GM23338 (cell line): ENCODE measurements at regions not wholly inside any gene's neighbourhood (a gene's known extent, or its start where the extent isn't known, plus 50 kb on each side); places are given as distances from the start of the nearest gene placed in this dataset.

Experiments
- ATAC-seq: fragments of 200-7000 bp; cut with Tn5 transposase; 3 replicates; pipeline ENCODE4 v1.9.1; 2020
- DNase-seq: peaks from one replicate; pipeline ENCODE4 v3.0.0-alpha.2; 2015; ENCODE audit warnings: low spot score
- H2AFZ ChIP-seq: fragments of 200-600 bp; sonication (generic); 2 replicates; pipeline ENCODE4 v1.8.0; 2016; ENCODE audit warnings: antibody characterized with exemption, mild to moderate bottlenecking, moderate library complexity
- H3F3A ChIP-seq: fragments of 200-600 bp; sonication (generic); replicated peaks from 2 replicates; pipeline ENCODE4 v1.8.0; 2017; ENCODE audit warnings: antibody characterized with exemption, mixed run types, low read depth
- H3K27ac ChIP-seq: fragments of 200-600 bp; sonication (generic); 2 replicates; pipeline ENCODE4 v1.6.1; 2016; ENCODE audit warnings: low read depth
- H3K27me3 ChIP-seq: fragments of 200-600 bp; sonication (generic); 2 replicates; pipeline ENCODE4 v1.8.0; 2016; ENCODE audit warnings: mild to moderate bottlenecking, mixed run types, moderate library complexity; ENCODE audit not compliant: insufficient read depth
- H3K36me3 ChIP-seq: fragments of 200-600 bp; sonication (generic); 2 replicates; pipeline ENCODE4 v1.8.0; 2016; ENCODE audit warnings: mild to moderate bottlenecking; ENCODE audit not compliant: insufficient read depth
- H3K4me1 ChIP-seq: fragments of 200-600 bp; sonication (generic); 2 replicates; pipeline ENCODE4 v1.8.0; 2016; ENCODE audit warnings: mild to moderate bottlenecking, moderate library complexity; ENCODE audit not compliant: insufficient read depth
- H3K4me2 ChIP-seq: fragments of 200-600 bp; sonication (generic); 2 replicates; pipeline ENCODE4 v1.7.1; 2017; ENCODE audit warnings: mixed run types
- H3K4me3 ChIP-seq: fragments of 200-600 bp; sonication (generic); 2 replicates; pipeline ENCODE4 v1.6.1; 2016; ENCODE audit warnings: mixed run types
- H3K79me2 ChIP-seq: fragments of 200-600 bp; sonication (generic); replicated peaks from 2 replicates; pipeline ENCODE4 v1.8.0; 2017; ENCODE audit warnings: mild to moderate bottlenecking; ENCODE audit not compliant: insufficient read depth
- H3K9me2 ChIP-seq: fragments of 200-600 bp; sonication (generic); 2 replicates; pipeline ENCODE4 v1.8.0; 2017; ENCODE audit not compliant: insufficient read depth
- H4K20me1 ChIP-seq: fragments of 200-600 bp; sonication (generic); replicated peaks from 2 replicates; pipeline ENCODE4 v1.8.0; 2017; ENCODE audit warnings: mild to moderate bottlenecking; ENCODE audit not compliant: insufficient read depth
- H3K27ac Mint-ChIP-seq: 2 replicates; pipeline ENCODE4 v1.8.0; 2020; ENCODE audit warnings: inconsistent platforms, mild to moderate bottlenecking, moderate library complexity, mixed read lengths
- H3K27me3 Mint-ChIP-seq: 3 replicates; pipeline ENCODE4 v1.8.0; 2022; ENCODE audit warnings: low read depth, mild to moderate bottlenecking, moderate library complexity, mixed read lengths, inconsistent platforms; ENCODE audit not compliant: insufficient read depth, poor library complexity
- H3K36me3 Mint-ChIP-seq: 3 replicates; pipeline ENCODE4 v1.8.0; 2021; ENCODE audit warnings: low read depth, mild to moderate bottlenecking, inconsistent platforms, moderate library complexity, mixed read lengths
- H3K4me1 Mint-ChIP-seq: 3 replicates; pipeline ENCODE4 v1.8.0; 2020; ENCODE audit warnings: mild to moderate bottlenecking, inconsistent platforms, mixed read lengths
- H3K4me3 Mint-ChIP-seq: 3 replicates; pipeline ENCODE4 v1.8.0; 2021; ENCODE audit warnings: moderate library complexity, mild to moderate bottlenecking, inconsistent platforms, mixed read lengths
- H3K9me3 Mint-ChIP-seq: 3 replicates; pipeline ENCODE4 v1.8.0; 2020; ENCODE audit warnings: moderate library complexity, mild to moderate bottlenecking, inconsistent platforms, mixed read lengths
- CREB1 ChIP-seq: fragments of 250-450 bp; sonication (Bioruptor Pico); IDR thresholded peaks from 2 replicates; pipeline ENCODE4 v1.5.0; 2020; ENCODE audit warnings: low read depth, mild to moderate bottlenecking, moderate library complexity
- CTCF ChIP-seq, 2 experiments: fragments of 200-600 bp in 1 of 2; sonication (generic) in 1 of 2; conservative IDR thresholded peaks; 2 replicates each; pipeline versions ENCODE4 v1.5.1 to v1.6.1; 2016 to 2017; ENCODE audit warnings: antibody characterized with exemption in 2 of 2, low read depth in 2 of 2, mild to moderate bottlenecking in 2 of 2, moderate library complexity in 1 of 2
- ETS1 ChIP-seq: IDR thresholded peaks from 2 replicates; pipeline ENCODE4 v1.6.1; 2016; ENCODE audit warnings: antibody characterized with exemption
- EZH2 ChIP-seq: fragments of 200-600 bp; sonication (generic); IDR thresholded peaks from one replicate; pipeline ENCODE4 v1.8.0; 2017; ENCODE audit warnings: antibody characterized with exemption, mild to moderate bottlenecking, low read depth; ENCODE audit not compliant: unreplicated experiment
- EZH2phosphoT487 ChIP-seq: fragments of 200-600 bp; sonication (generic); IDR thresholded peaks from one replicate; pipeline ENCODE4 v1.8.1; 2018; ENCODE audit warnings: antibody characterized with exemption; ENCODE audit not compliant: unreplicated experiment
- JUNB ChIP-seq: IDR thresholded peaks from one replicate; pipeline ENCODE4 v1.6.1; 2016; ENCODE audit warnings: antibody characterized with exemption; ENCODE audit not compliant: unreplicated experiment
- NANOG ChIP-seq: IDR thresholded peaks from 2 replicates; pipeline ENCODE4 v1.6.1; 2016; ENCODE audit warnings: antibody characterized with exemption, borderline replicate concordance
- POLR2AphosphoS5 ChIP-seq: IDR thresholded peaks from 2 replicates; pipeline ENCODE4 v1.6.1; 2016; ENCODE audit warnings: antibody characterized with exemption, low read depth
- REST ChIP-seq: IDR thresholded peaks from one replicate; pipeline ENCODE4 v1.6.1; 2018; ENCODE audit warnings: antibody characterized with exemption; ENCODE audit not compliant: unreplicated experiment
- STAT1 ChIP-seq: IDR thresholded peaks from one replicate; pipeline ENCODE4 v1.6.1; 2016; ENCODE audit warnings: antibody characterized with exemption; ENCODE audit not compliant: unreplicated experiment
- ZNF114 ChIP-seq: fragments of 250-450 bp; sonication (Bioruptor Pico); IDR thresholded peaks from 2 replicates; pipeline ENCODE4 v1.5.0; 2020; ENCODE audit warnings: mild to moderate bottlenecking, moderate library complexity
- ZNF331 ChIP-seq: fragments of 250-450 bp; sonication (Bioruptor Pico); IDR thresholded peaks from 2 replicates; pipeline ENCODE4 v1.5.0; 2020; ENCODE audit warnings: low read depth, mild to moderate bottlenecking, moderate library complexity
- ZNF462 ChIP-seq: fragments of 250-450 bp; sonication (Bioruptor Pico); IDR thresholded peaks from 2 replicates; pipeline ENCODE4 v1.5.0; 2020; ENCODE audit warnings: mild to moderate bottlenecking, moderate library complexity

GRCh38 chrX:482192-482701 lies 95.5 kb upstream of the PPP2R3B start:
- H3K4me3 Mint-ChIP-seq = no peak overlapping the region
- no peak overlapping the region for H3K4me2 ChIP-seq
- no peak overlapping the region for H3K27ac Mint-ChIP-seq
- no peaks in the 10 kb centered on the region for H3K27me3 ChIP-seq
- H4K20me1 ChIP-seq = no peaks in the 10 kb centered on the region
- H3K9me3 Mint-ChIP-seq = peaks cover 59% of the 10 kb centered on the region
- no peak for DNase-seq
- no peaks in the 10 kb centered on the region for H3F3A ChIP-seq
- no peak for TF ChIP-seq ZNF462 (CRISPR knock-in tag)
- TF ChIP-seq EZH2phosphoT487 = no peak
- no peak for TF ChIP-seq ZNF114 (CRISPR knock-in tag)
- no peak for TF ChIP-seq NANOG
- no peak for TF ChIP-seq POLR2AphosphoS5
- TF ChIP-seq STAT1 = no peak
- no peak for TF ChIP-seq ETS1
- no peak for TF ChIP-seq ZNF331 (CRISPR knock-in tag)
- no peak for TF ChIP-seq JUNB
- no peak for TF ChIP-seq REST
- no peak for TF ChIP-seq CTCF (conservative IDR thresholded peaks at IDR 0.05; ENCODE audit: low read depth in 2 of 2)
- no peak for TF ChIP-seq EZH2
- TF ChIP-seq CREB1 (CRISPR knock-in tag) = no peak
- ATAC-seq = no peak
- H3K36me3 ChIP-seq = no peaks in the 10 kb centered on the region
- H3K27ac ChIP-seq = no peak overlapping the region
- H3K9me2 ChIP-seq = no peaks in the 10 kb centered on the region
- H3K4me1 Mint-ChIP-seq = no peaks in the 10 kb centered on the region
- no peak overlapping the region for H3K4me3 ChIP-seq
- no peaks in the 10 kb centered on the region for H3K79me2 ChIP-seq
- peaks cover 30% of the 10 kb centered on the region; the same call in 2 of the 3 replicates for H3K36me3 Mint-ChIP-seq
- peak overlapping the region; percentile 91 for H2AFZ ChIP-seq
- peaks cover 4% of the 10 kb centered on the region for H3K27me3 Mint-ChIP-seq
- peaks cover 8% of the 10 kb centered on the region for H3K4me1 ChIP-seq
